MM.1S (cell line): ENCODE measurements at regions not wholly inside any gene's neighbourhood (a gene's known extent, or its start where the extent isn't known, plus 50 kb on each side); places are given as distances from the start of the nearest gene placed in this dataset.

Experiments
- DNase-seq: peaks from one replicate; pipeline ENCODE4 v3.0.0-alpha.2; 2015
- H2AFZ ChIP-seq: fragments of 300-600 bp; sonication (generic); 2 replicates; pipeline ENCODE4 v1.6.0; 2016; ENCODE audit warnings: antibody characterized with exemption, low read length
- H3F3A ChIP-seq: fragments of 300-600 bp; sonication (generic); 2 replicates; pipeline ENCODE4 v1.6.1; 2016; ENCODE audit warnings: mild to moderate bottlenecking, antibody characterized with exemption, low read length, moderate library complexity, mixed read lengths; ENCODE audit not compliant: insufficient read depth
- H3K27ac ChIP-seq: fragments of 300-600 bp; sonication (generic); 2 replicates; pipeline ENCODE4 v1.5.1; 2016; ENCODE audit warnings: mild to moderate bottlenecking, low read length
- H3K27me3 ChIP-seq: fragments of 300-600 bp; sonication (generic); replicated peaks from 2 replicates; pipeline ENCODE4 v1.6.0; 2016; ENCODE audit warnings: low read length; ENCODE audit not compliant: insufficient read depth
- H3K36me3 ChIP-seq: fragments of 300-600 bp; sonication (generic); replicated peaks from 2 replicates; pipeline ENCODE4 v1.6.1; 2016; ENCODE audit warnings: mild to moderate bottlenecking, low read length, mixed read lengths; ENCODE audit not compliant: insufficient read depth
- H3K4me1 ChIP-seq: fragments of 300-600 bp; sonication (generic); 2 replicates; pipeline ENCODE4 v1.6.1; 2016; ENCODE audit warnings: low read length, mixed read lengths
- H3K4me2 ChIP-seq: fragments of 300-600 bp; sonication (generic); 2 replicates; pipeline ENCODE4 v1.6.0; 2016; ENCODE audit warnings: low read depth, low read length
- H3K4me3 ChIP-seq: fragments of 300-600 bp; sonication (generic); 2 replicates; pipeline ENCODE4 v1.5.1; 2016; ENCODE audit warnings: low read length, mixed read lengths
- H3K79me2 ChIP-seq: fragments of 300-600 bp; sonication (generic); 2 replicates; pipeline ENCODE4 v1.6.1; 2016; ENCODE audit warnings: mixed run types, low read length, mixed read lengths
- H3K9ac ChIP-seq: fragments of 300-600 bp; sonication (generic); 2 replicates; pipeline ENCODE4 v1.6.1; 2016; ENCODE audit warnings: low read length, mixed read lengths
- H3K9me2 ChIP-seq: fragments of 300-600 bp; sonication (generic); replicated peaks from 2 replicates; pipeline ENCODE4 v1.6.1; 2016; ENCODE audit warnings: mild to moderate bottlenecking, low read length, mixed read lengths; ENCODE audit not compliant: insufficient read depth
- H3K9me3 ChIP-seq: fragments of 300-600 bp; sonication (generic); replicated peaks from 2 replicates; pipeline ENCODE4 v1.6.1; 2016; ENCODE audit warnings: mild to moderate bottlenecking, low read length, mixed read lengths; ENCODE audit not compliant: insufficient read depth
- H4K20me1 ChIP-seq: fragments of 300-600 bp; sonication (generic); 2 replicates; pipeline ENCODE4 v1.6.1; 2016; ENCODE audit warnings: mild to moderate bottlenecking, low read length, moderate library complexity, mixed read lengths; ENCODE audit not compliant: insufficient read depth
- EZH2 ChIP-seq: fragments of 300-600 bp; sonication (generic); optimal IDR thresholded peaks from 2 replicates; pipeline ENCODE3; 2017; ENCODE audit warnings: low read depth, mild to moderate bottlenecking, antibody characterized with exemption, low read length, mixed read lengths
- EZH2phosphoT487 ChIP-seq: fragments of 300-600 bp; sonication (generic); IDR thresholded peaks from 2 replicates; pipeline ENCODE4 v1.6.1; 2018; ENCODE audit warnings: antibody characterized with exemption, low read length
- TF ChIP-seq, protein P1 (sequence below): fragments of 300-600 bp; sonication (generic); IDR thresholded peaks from 2 replicates; pipeline ENCODE4 v1.5.1; 2016; ENCODE audit warnings: antibody characterized with exemption, low read length, mixed read lengths

DNA sequence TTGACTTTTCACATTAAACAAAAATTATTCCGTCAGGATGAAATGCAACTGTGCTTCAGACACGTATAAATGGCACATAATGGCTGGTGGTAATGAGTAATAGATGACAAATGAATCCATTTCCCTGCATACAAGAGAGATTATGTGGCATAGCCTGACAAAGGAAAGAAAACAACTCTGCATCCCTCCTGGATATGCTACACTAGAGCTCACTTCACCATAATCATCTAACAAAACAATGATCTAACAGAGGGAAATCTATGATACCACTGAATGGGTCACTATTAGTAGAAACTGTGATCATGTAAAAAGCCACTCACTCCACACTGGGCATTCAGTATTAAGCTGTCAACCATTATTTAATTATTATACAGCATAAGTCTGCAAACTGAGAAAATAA, 1498.4 kb downstream of the EFNB2 start:
- H3F3A ChIP-seq, result no peaks in the 10 kb centered on the region
- H3K79me2 ChIP-seq, result no peaks in the 10 kb centered on the region
- H2AFZ ChIP-seq, result no peak overlapping the region
- no peak for DNase-seq
- H3K27ac ChIP-seq, result no peak overlapping the region
- H3K9me3 ChIP-seq, result no peaks in the 10 kb centered on the region
- no peak for TF ChIP-seq EZH2
- TF ChIP-seq, protein P1, sequence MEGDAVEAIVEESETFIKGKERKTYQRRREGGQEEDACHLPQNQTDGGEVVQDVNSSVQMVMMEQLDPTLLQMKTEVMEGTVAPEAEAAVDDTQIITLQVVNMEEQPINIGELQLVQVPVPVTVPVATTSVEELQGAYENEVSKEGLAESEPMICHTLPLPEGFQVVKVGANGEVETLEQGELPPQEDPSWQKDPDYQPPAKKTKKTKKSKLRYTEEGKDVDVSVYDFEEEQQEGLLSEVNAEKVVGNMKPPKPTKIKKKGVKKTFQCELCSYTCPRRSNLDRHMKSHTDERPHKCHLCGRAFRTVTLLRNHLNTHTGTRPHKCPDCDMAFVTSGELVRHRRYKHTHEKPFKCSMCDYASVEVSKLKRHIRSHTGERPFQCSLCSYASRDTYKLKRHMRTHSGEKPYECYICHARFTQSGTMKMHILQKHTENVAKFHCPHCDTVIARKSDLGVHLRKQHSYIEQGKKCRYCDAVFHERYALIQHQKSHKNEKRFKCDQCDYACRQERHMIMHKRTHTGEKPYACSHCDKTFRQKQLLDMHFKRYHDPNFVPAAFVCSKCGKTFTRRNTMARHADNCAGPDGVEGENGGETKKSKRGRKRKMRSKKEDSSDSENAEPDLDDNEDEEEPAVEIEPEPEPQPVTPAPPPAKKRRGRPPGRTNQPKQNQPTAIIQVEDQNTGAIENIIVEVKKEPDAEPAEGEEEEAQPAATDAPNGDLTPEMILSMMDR, result no peak
- no peak for TF ChIP-seq EZH2phosphoT487
- no peak overlapping the region for H3K9ac ChIP-seq
- no peak overlapping the region for H3K4me3 ChIP-seq
- H3K36me3 ChIP-seq, result no peaks in the 10 kb centered on the region
- H3K27me3 ChIP-seq, result no peaks in the 10 kb centered on the region
- no peak overlapping the region for H3K4me2 ChIP-seq
- H4K20me1 ChIP-seq, result no peaks in the 10 kb centered on the region
- H3K4me1 ChIP-seq, result no peaks in the 10 kb centered on the region
- H3K9me2 ChIP-seq, result no peaks in the 10 kb centered on the region

DNA sequence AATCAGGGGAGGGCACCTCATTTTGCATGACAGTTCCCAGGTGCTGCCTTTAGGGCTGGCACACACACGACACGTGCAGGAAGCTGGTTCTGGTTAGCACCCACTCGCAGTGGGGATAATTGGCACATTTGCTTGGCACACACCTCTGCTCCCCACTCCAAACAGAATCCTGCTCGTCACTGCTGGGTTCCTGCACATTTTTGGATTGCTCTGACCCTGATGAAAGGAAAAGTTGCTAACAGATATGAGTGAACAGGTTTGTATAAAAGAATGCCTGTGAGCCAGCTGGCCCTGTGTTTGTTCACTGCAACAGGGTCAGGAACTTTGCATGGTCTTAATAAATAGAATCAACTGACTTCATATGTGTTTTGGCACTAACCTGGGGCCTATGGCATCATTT, 1500.4 kb downstream of the EFNB2 start:
- no peak for TF ChIP-seq EZH2phosphoT487
- TF ChIP-seq, protein P1, result no peak
- no peak for TF ChIP-seq EZH2
- no peaks in the 10 kb centered on the region for H3K36me3 ChIP-seq
- no peaks in the 10 kb centered on the region for H3K9me3 ChIP-seq
- DNase-seq, result no peak
- H4K20me1 ChIP-seq, result no peaks in the 10 kb centered on the region
- H3F3A ChIP-seq, result no peaks in the 10 kb centered on the region
- H3K9me2 ChIP-seq, result no peaks in the 10 kb centered on the region
- H3K79me2 ChIP-seq, result no peaks in the 10 kb centered on the region
- H3K9ac ChIP-seq, result no peak overlapping the region
- no peaks in the 10 kb centered on the region for H3K4me1 ChIP-seq
- no peak overlapping the region for H3K27ac ChIP-seq
- no peak overlapping the region for H2AFZ ChIP-seq
- H3K4me2 ChIP-seq, result no peak overlapping the region
- H3K4me3 ChIP-seq, result no peak overlapping the region
- no peaks in the 10 kb centered on the region for H3K27me3 ChIP-seq

DNA sequence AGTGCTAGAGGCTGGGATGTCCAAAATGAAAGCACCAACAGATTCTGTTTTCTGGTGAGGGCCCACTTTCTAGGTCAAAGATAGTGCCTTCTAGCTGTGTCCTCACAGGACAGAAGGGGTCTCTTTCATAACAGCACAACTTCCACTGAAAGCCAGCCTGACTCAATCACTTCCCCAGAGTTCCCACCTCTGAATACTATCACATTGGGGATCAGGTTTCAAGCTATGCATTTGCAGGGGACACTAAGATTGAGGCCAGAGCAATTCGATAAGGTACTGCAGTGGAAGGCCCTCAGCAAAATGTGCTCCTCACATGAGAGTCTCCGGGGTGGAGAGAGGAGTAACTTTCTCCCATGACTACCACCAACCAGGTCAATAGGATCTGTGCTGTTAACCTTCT, 1501.5 kb downstream of the EFNB2 start:
- no peak for DNase-seq
- H3K27me3 ChIP-seq, result no peaks in the 10 kb centered on the region
- no peaks in the 10 kb centered on the region for H3K36me3 ChIP-seq
- H3K9me2 ChIP-seq, result no peaks in the 10 kb centered on the region
- H3K79me2 ChIP-seq, result no peaks in the 10 kb centered on the region
- no peak overlapping the region for H3K4me2 ChIP-seq
- TF ChIP-seq, protein P1, result no peak
- TF ChIP-seq EZH2 (no peak), EZH2phosphoT487 (no peak)
- no peak overlapping the region for H2AFZ ChIP-seq
- H3K27ac ChIP-seq, result no peak overlapping the region
- H3K4me3 ChIP-seq, result no peak overlapping the region
- H3K9ac ChIP-seq, result no peak overlapping the region
- no peaks in the 10 kb centered on the region for H4K20me1 ChIP-seq
- H3F3A ChIP-seq, result no peaks in the 10 kb centered on the region
- no peaks in the 10 kb centered on the region for H3K9me3 ChIP-seq
- no peaks in the 10 kb centered on the region for H3K4me1 ChIP-seq

DNA sequence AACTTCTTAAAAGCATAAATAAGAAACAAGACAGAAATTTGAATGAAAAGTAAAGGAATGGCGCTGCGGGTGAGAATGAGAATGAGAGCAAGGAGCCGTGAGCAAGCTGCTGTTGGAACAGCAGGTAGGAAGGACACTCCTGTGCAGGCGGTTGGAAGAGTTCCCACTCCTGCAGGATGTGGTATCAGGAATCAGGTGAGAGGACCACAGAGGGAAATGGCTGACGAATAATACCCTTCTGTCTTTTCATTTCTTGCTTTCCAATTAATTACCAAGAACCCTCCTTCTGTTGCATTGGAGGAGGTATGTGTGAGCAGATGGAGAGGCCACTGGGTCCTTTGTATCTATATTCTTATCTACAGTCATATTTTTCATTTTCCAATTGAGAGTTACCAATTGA, 1504.2 kb downstream of the EFNB2 start:
- DNase-seq, result no peak
- no peak overlapping the region for H3K4me3 ChIP-seq
- H3K36me3 ChIP-seq, result no peaks in the 10 kb centered on the region
- H4K20me1 ChIP-seq, result no peaks in the 10 kb centered on the region
- H3K4me1 ChIP-seq, result no peaks in the 10 kb centered on the region
- H3K9me2 ChIP-seq, result no peaks in the 10 kb centered on the region
- TF ChIP-seq, protein P1, result no peak
- TF ChIP-seq EZH2phosphoT487 (no peak), EZH2 (no peak)
- no peaks in the 10 kb centered on the region for H3K79me2 ChIP-seq
- H3K9me3 ChIP-seq, result no peaks in the 10 kb centered on the region
- no peak overlapping the region for H3K9ac ChIP-seq
- H3K27ac ChIP-seq, result no peak overlapping the region
- H3K4me2 ChIP-seq, result no peak overlapping the region
- no peaks in the 10 kb centered on the region for H3K27me3 ChIP-seq
- H2AFZ ChIP-seq, result no peak overlapping the region
- no peaks in the 10 kb centered on the region for H3F3A ChIP-seq
